IMR-90 (cell line): ENCODE measurements at regions not wholly inside any gene's neighbourhood (a gene's known extent, or its start where the extent isn't known, plus 50 kb on each side); places are given as distances from the start of the nearest gene placed in this dataset.
A peak's percentile ranks its signal among the peaks of the same experiment; 100 is the strongest.

Source experiments
- ATAC-seq: fragments of 200-7000 bp; cut with Tn5 transposase; 2 replicates; pipeline ENCODE4 v1.9.1; 2020; ENCODE audit warnings: low read depth, mild to moderate bottlenecking, moderate library complexity
- BruUV-seq: library from RNA; stranded (reverse); fragments of 400-500 nt; replicated peaks from 2 replicates; lab custom pipeline; 2021; lab: Mats Ljungman, UMichigan
- CTCF ChIA-PET: fragments of 300-600 bp; formaldehyde crosslinking; extraction: SDS; loops from one replicate; lab custom pipeline; 2021; ENCODE audit warnings: antibody characterized with exemption; lab: Yijun Ruan, JAX
- POLR2A ChIA-PET: fragments of 300-600 bp; sonication (Branson Sonifier 250); formaldehyde crosslinking; loops from one replicate; lab custom pipeline; 2022; ENCODE audit warnings: antibody characterized with exemption; ENCODE audit not compliant: unreplicated experiment; lab: Charles Lee
- DNase-seq: peaks from one replicate; pipeline ENCODE4 v3.0.0; 2013
- H2AFZ ChIP-seq: replicated peaks from 2 replicates; pipeline ENCODE3; 2013; ENCODE audit warnings: low read length, mild to moderate bottlenecking; ENCODE audit not compliant: poor library complexity
- H2AK5ac ChIP-seq: 2 replicates; pipeline ENCODE4 v1.6.1; 2013; ENCODE audit warnings: low read depth, low read length, inconsistent platforms
- H2AK9ac ChIP-seq: replicated peaks from 2 replicates; pipeline ENCODE3; 2013; ENCODE audit warnings: mild to moderate bottlenecking, low read depth, low read length, moderate library complexity; ENCODE audit not compliant: poor library complexity
- H2BK120ac ChIP-seq: 2 replicates; pipeline ENCODE4 v1.6.1; 2013; ENCODE audit warnings: low read depth, low read length, inconsistent platforms
- H2BK15ac ChIP-seq: 3 replicates; pipeline ENCODE4 v1.6.1; 2013; ENCODE audit warnings: low read depth, low read length, inconsistent platforms
- H2BK20ac ChIP-seq: 2 replicates; pipeline ENCODE4 v1.6.1; 2013; ENCODE audit warnings: low read depth, mild to moderate bottlenecking, inconsistent platforms, low read length, moderate library complexity
- H2BK5ac ChIP-seq: 2 replicates; pipeline ENCODE4 v1.6.1; 2013; ENCODE audit warnings: mild to moderate bottlenecking, low read depth, low read length, inconsistent platforms; ENCODE audit not compliant: poor library complexity, severe bottlenecking
- H3K14ac ChIP-seq: replicated peaks from 2 replicates; pipeline ENCODE4 v1.6.1; 2013; ENCODE audit warnings: low read depth, low read length, inconsistent platforms
- H3K18ac ChIP-seq: 2 replicates; pipeline ENCODE4 v1.6.1; 2013; ENCODE audit warnings: low read depth, low read length, control low read depth
- H3K23ac ChIP-seq: 2 replicates; pipeline ENCODE4 v1.6.1; 2013; ENCODE audit warnings: low read depth, low read length, inconsistent platforms
- H3K27ac ChIP-seq: 2 replicates; pipeline ENCODE4 v1.5.1; 2013; ENCODE audit warnings: mild to moderate bottlenecking, control low read depth, low read length; ENCODE audit not compliant: insufficient read depth
- H3K27me3 ChIP-seq: 2 replicates; pipeline ENCODE4 v1.6.1; 2013; ENCODE audit warnings: low read length; ENCODE audit not compliant: control insufficient read depth, insufficient read depth
- H3K36me3 ChIP-seq: 2 replicates; pipeline ENCODE4 v1.6.1; 2013; ENCODE audit warnings: low read length, mixed read lengths; ENCODE audit not compliant: control insufficient read depth, insufficient read depth
- H3K4ac ChIP-seq: 2 replicates; pipeline ENCODE4 v1.6.1; 2013; ENCODE audit warnings: low read depth, low read length, inconsistent platforms
- H3K4me1 ChIP-seq: 2 replicates; pipeline ENCODE4 v1.6.1; 2013; ENCODE audit warnings: low read length, mixed read lengths; ENCODE audit not compliant: control insufficient read depth, insufficient read depth
- H3K4me2 ChIP-seq: 2 replicates; pipeline ENCODE4 v1.6.1; 2013; ENCODE audit warnings: low read depth, mild to moderate bottlenecking, control low read depth, low read length, moderate library complexity
- H3K4me3 ChIP-seq: 2 replicates; pipeline ENCODE4 v1.5.1; 2013; ENCODE audit warnings: low read depth, mild to moderate bottlenecking, control low read depth, low read length, moderate library complexity; ENCODE audit not compliant: insufficient read depth
- H3K56ac ChIP-seq: 2 replicates; pipeline ENCODE4 v1.6.1; 2013; ENCODE audit warnings: low read length, inconsistent platforms; ENCODE audit not compliant: insufficient read depth; ENCODE audit errors: extremely low read depth
- H3K79me1 ChIP-seq, 2 experiments: 2 replicates each; pipeline ENCODE4 v1.6.1; 2013; ENCODE audit warnings: low read length in 2 of 2, inconsistent platforms in 1 of 2, low read depth in 1 of 2
- H3K9ac ChIP-seq: 2 replicates; pipeline ENCODE4 v1.6.1; 2013; ENCODE audit warnings: low read depth, low read length, control low read depth
- H3K9me1 ChIP-seq: 2 replicates; pipeline ENCODE4 v1.6.1; 2013; ENCODE audit warnings: low read length, inconsistent platforms; ENCODE audit not compliant: insufficient read depth
- H3K9me3 ChIP-seq: 2 replicates; pipeline ENCODE4 v1.6.1; 2013; ENCODE audit warnings: low read length; ENCODE audit not compliant: control insufficient read depth, insufficient read depth
- H4K20me1 ChIP-seq: 2 replicates; pipeline ENCODE4 v1.6.1; 2013; ENCODE audit warnings: low read length, inconsistent platforms; ENCODE audit not compliant: insufficient read depth
- H4K5ac ChIP-seq: 2 replicates; pipeline ENCODE4 v1.6.1; 2013; ENCODE audit warnings: mild to moderate bottlenecking, low read depth, low read length, control low read depth
- H4K8ac ChIP-seq, 2 experiments: 2 replicates each; pipeline ENCODE4 v1.6.1; 2013; ENCODE audit warnings: low read depth in 2 of 2, low read length in 2 of 2, control low read depth in 1 of 2, inconsistent platforms in 1 of 2
- H4K91ac ChIP-seq: 2 replicates; pipeline ENCODE4 v1.6.1; 2013; ENCODE audit warnings: low read depth, low read length, inconsistent platforms; ENCODE audit not compliant: insufficient read depth
- BHLHE40 ChIP-seq: fragments of 150-350 bp; IDR thresholded peaks from 2 replicates; pipeline ENCODE4 v1.6.1; 2016; ENCODE audit warnings: mild to moderate bottlenecking, low read depth, low read length
- CEBPB ChIP-seq: IDR thresholded peaks from 2 replicates; pipeline ENCODE4 v1.6.1; 2012; ENCODE audit warnings: low read depth, low read length, improper control_type of control experiment
- FOS ChIP-seq: fragments of 150-350 bp; IDR thresholded peaks from 2 replicates; pipeline ENCODE4 v1.6.1; 2016; ENCODE audit warnings: low read depth, low read length
- MAZ ChIP-seq: IDR thresholded peaks from 2 replicates; pipeline ENCODE4 v1.6.1; 2012; ENCODE audit warnings: low read depth, mild to moderate bottlenecking, low read length, improper control_type of control experiment, moderate library complexity, borderline replicate concordance
- MXI1 ChIP-seq: IDR thresholded peaks from 2 replicates; pipeline ENCODE4 v1.6.1; 2012; ENCODE audit warnings: low read depth, mild to moderate bottlenecking, low read length, moderate library complexity, borderline replicate concordance
- NFE2L2 ChIP-seq: fragments of 150-350 bp; IDR thresholded peaks from 2 replicates; pipeline ENCODE4 v1.6.1; 2016; ENCODE audit warnings: low read depth, mild to moderate bottlenecking, low read length
- POLR2A ChIP-seq: IDR thresholded peaks from 2 replicates; pipeline ENCODE4 v1.6.1; 2012; ENCODE audit warnings: mild to moderate bottlenecking, low read depth, low read length
- RAD21 ChIP-seq: IDR thresholded peaks from 2 replicates; pipeline ENCODE4 v1.6.1; 2012; ENCODE audit warnings: low read length, improper control_type of control experiment
- RCOR1 ChIP-seq: IDR thresholded peaks from 2 replicates; pipeline ENCODE4 v1.6.1; 2012; ENCODE audit warnings: mild to moderate bottlenecking, low read length, improper control_type of control experiment; ENCODE audit not compliant: insufficient replicate concordance
- SMC3 ChIP-seq: fragments of 150-350 bp; IDR thresholded peaks from 2 replicates; pipeline ENCODE4 v1.6.1; 2016; ENCODE audit warnings: low read depth, mild to moderate bottlenecking, antibody characterized with exemption, low read length, moderate library complexity
- WGBS, 2 experiments: methylation state at CpG; one replicate each; pipeline versions ENCODE4 v1.1.5 to v1.1.7; 2013; ENCODE audit warnings: missing lambda C conversion rate in 2 of 2; ENCODE audit not compliant: insufficient read length in 1 of 2; ENCODE audit errors: extremely low coverage in 2 of 2; 5-methylcytosine and 5-hydroxymethylcytosine counted together
- dilution Hi-C: fragments of 300-500 bp; cut with HindIII; formaldehyde crosslinking; loops from one replicate; pipeline ENCODE4 v1.14.3; 2018; ENCODE audit warnings: low sequenced_read_pairs; ENCODE audit not compliant: unreplicated experiment
- in situ Hi-C: fragments of 300-500 bp; cut with MboI; formaldehyde crosslinking; loops from 3 replicates; pipeline ENCODE4 v1.14.3; 2019; ENCODE audit warnings: low sequenced_read_pairs, inconsistent platforms, mixed read lengths
- intact Hi-C: fragments of 100-400 bp; cut with micrococcal nuclease; formaldehyde crosslinking; loops from 2 replicates; pipeline ENCODE4 v1.10.0; 2022
- TF ChIP-seq, protein P1 (sequence below): fragments of 150-350 bp; IDR thresholded peaks from 2 replicates; pipeline ENCODE4 v1.6.1; 2016; ENCODE audit warnings: low read depth, mild to moderate bottlenecking, low read length, moderate library complexity, borderline replicate concordance
- TF ChIP-seq, protein P2 (sequence below): conservative IDR thresholded peaks from 2 replicates; pipeline ENCODE4 v1.5.1; 2012; ENCODE audit warnings: mild to moderate bottlenecking, low read depth, low read length, improper control_type of control experiment

DNA sequence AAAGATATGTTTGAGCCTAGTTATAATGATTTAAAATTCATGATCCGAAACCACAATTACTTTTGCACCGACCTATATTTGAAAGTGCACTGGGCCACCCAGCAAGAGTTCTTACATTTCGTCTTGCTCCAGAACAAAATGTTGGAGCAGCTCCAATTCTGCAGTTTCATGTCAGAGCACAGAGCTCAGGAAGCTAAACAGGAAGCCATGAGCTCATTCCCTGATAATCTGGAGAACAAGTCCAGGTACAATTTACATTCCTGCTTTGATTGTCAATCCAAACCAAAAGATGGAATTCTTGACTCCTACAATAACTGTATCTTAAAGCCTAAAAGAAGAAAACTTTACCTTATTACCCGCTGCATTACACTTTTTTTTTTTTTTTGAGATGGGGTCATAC, 131.8 kb downstream of the KCTD12 start:
- H2BK20ac ChIP-seq: no peak overlapping the region
- BruUV-seq: no TSS peak
- no peak overlapping the region for H2AK9ac ChIP-seq
- no peaks in the 10 kb centered on the region for H3K36me3 ChIP-seq
- no peak overlapping the region for H3K9ac ChIP-seq
- no peak overlapping the region for H4K8ac ChIP-seq
- H3K4me2 ChIP-seq: no peak overlapping the region
- H2BK120ac ChIP-seq: no peak overlapping the region
- intact Hi-C loops (no loop called here), dilution Hi-C loops (no loop called here), in situ Hi-C loops (no loop called here)
- H3K23ac ChIP-seq: no peak overlapping the region
- no peak overlapping the region for H3K56ac ChIP-seq
- no peak overlapping the region for H3K14ac ChIP-seq
- no peak overlapping the region for H2BK5ac ChIP-seq
- H3K4me1 ChIP-seq: no peaks in the 10 kb centered on the region; the same call in 1 of the 2 replicates
- H4K91ac ChIP-seq: no peak overlapping the region
- no peak overlapping the region for H3K4me3 ChIP-seq
- H2BK15ac ChIP-seq: no peak overlapping the region
- H3K9me3 ChIP-seq: no peaks in the 10 kb centered on the region
- ATAC-seq (no peak), DNase-seq (peak; percentile 60)
- TF ChIP-seq FOS: no peak
- TF ChIP-seq, protein P1, sequence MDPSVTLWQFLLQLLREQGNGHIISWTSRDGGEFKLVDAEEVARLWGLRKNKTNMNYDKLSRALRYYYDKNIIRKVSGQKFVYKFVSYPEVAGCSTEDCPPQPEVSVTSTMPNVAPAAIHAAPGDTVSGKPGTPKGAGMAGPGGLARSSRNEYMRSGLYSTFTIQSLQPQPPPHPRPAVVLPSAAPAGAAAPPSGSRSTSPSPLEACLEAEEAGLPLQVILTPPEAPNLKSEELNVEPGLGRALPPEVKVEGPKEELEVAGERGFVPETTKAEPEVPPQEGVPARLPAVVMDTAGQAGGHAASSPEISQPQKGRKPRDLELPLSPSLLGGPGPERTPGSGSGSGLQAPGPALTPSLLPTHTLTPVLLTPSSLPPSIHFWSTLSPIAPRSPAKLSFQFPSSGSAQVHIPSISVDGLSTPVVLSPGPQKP: no peak
- TF ChIP-seq RCOR1: no peak
- TF ChIP-seq POLR2A: no peak
- TF ChIP-seq, protein P2, sequence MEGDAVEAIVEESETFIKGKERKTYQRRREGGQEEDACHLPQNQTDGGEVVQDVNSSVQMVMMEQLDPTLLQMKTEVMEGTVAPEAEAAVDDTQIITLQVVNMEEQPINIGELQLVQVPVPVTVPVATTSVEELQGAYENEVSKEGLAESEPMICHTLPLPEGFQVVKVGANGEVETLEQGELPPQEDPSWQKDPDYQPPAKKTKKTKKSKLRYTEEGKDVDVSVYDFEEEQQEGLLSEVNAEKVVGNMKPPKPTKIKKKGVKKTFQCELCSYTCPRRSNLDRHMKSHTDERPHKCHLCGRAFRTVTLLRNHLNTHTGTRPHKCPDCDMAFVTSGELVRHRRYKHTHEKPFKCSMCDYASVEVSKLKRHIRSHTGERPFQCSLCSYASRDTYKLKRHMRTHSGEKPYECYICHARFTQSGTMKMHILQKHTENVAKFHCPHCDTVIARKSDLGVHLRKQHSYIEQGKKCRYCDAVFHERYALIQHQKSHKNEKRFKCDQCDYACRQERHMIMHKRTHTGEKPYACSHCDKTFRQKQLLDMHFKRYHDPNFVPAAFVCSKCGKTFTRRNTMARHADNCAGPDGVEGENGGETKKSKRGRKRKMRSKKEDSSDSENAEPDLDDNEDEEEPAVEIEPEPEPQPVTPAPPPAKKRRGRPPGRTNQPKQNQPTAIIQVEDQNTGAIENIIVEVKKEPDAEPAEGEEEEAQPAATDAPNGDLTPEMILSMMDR: no peak
- no peak for TF ChIP-seq RAD21
- TF ChIP-seq MAZ: no peak
- TF ChIP-seq MXI1: no peak
- TF ChIP-seq CEBPB: no peak
- TF ChIP-seq NFE2L2: no peak
- no peak for TF ChIP-seq SMC3
- TF ChIP-seq BHLHE40: no peak
- no peak overlapping the region for H2AFZ ChIP-seq
- CTCF ChIA-PET: interaction anchor here (0.7 kb wide), 1 partner anchor 14 kb away, joined by 8 read pairs; no protein-coding TSS in a partner anchor
- POLR2A ChIA-PET: no interaction called here
- H3K79me1 ChIP-seq: no peaks in the 10 kb centered on the region
- no peak overlapping the region for H3K27ac ChIP-seq
- no peak overlapping the region for H3K4ac ChIP-seq
- H4K5ac ChIP-seq: no peak overlapping the region
- WGBS, 2 experiments: 80% methylated on average over 1 of the region's 4 CpGs; no CpG with 5 or more reads in 1 of the 2 experiments
- no peaks in the 10 kb centered on the region for H4K20me1 ChIP-seq
- H3K27me3 ChIP-seq: no peaks in the 10 kb centered on the region; the same call in 1 of the 2 replicates
- H2AK5ac ChIP-seq: no peak overlapping the region
- H3K9me1 ChIP-seq: no peaks in the 10 kb centered on the region
- H3K18ac ChIP-seq: no peak overlapping the region
